GM12878 (cell line): ENCODE measurements at regions not wholly inside any gene's neighbourhood (a gene's known extent, or its start where the extent isn't known, plus 50 kb on each side); places are given as distances from the start of the nearest gene placed in this dataset.

Source experiments
- ATAC-seq: fragments of 200-7000 bp; cut with Tn5 transposase; 3 replicates; pipeline ENCODE4 v1.9.1; 2020; ENCODE audit warnings: mild to moderate bottlenecking, moderate library complexity
- BruUV-seq: library from RNA; stranded (reverse); fragments of 400-500 nt; replicated peaks from 2 replicates; lab custom pipeline; 2021; lab: Mats Ljungman, UMichigan
- CTCF ChIA-PET: fragments of 300-600 bp; sonication (Branson Sonifier 250); formaldehyde crosslinking; extraction: SDS; loops from one replicate; lab custom pipeline; 2021; ENCODE audit warnings: inconsistent platforms; lab: Yijun Ruan, JAX
- POLR2A ChIA-PET: fragments of 350-600 bp; formaldehyde crosslinking; extraction: SDS; loops from one replicate; lab custom pipeline; 2021; ENCODE audit warnings: inconsistent platforms; lab: Charles Lee
- RAD21 ChIA-PET: fragments of 300-600 bp; sonication (Branson Sonifier 250); formaldehyde crosslinking; loops from one replicate; lab custom pipeline; 2023; ENCODE audit warnings: antibody characterized with exemption; ENCODE audit not compliant: unreplicated experiment; lab: Charles Lee
- SMC1A ChIA-PET: fragments of 300-600 bp; sonication (Branson Sonifier 250); formaldehyde crosslinking; loops from one replicate; lab custom pipeline; 2023; ENCODE audit not compliant: unreplicated experiment, uncharacterized antibody; lab: Charles Lee
- DNase-seq: peaks from one replicate; pipeline ENCODE4 v3.0.0-alpha.2; 2011; ENCODE audit warnings: low read depth, low spot score
- FAIRE-seq: peaks from 3 replicates; lab custom pipeline; 2011; peaks lifted over from hg19 to GRCh38; lab: Jason Lieb, UNC
- H2AFZ ChIP-seq: 2 replicates; pipeline ENCODE4 v1.6.0; 2011; ENCODE audit warnings: low read depth, low read length, control low read depth; ENCODE audit not compliant: control insufficient read depth
- H3K27ac ChIP-seq: 2 replicates; pipeline ENCODE4 v1.5.1; 2011; ENCODE audit warnings: control low read depth; ENCODE audit not compliant: control insufficient read depth, insufficient read depth
- H3K27me3 ChIP-seq, 2 experiments: replicated peaks in 1 of 2; 2 replicates each; pipeline versions ENCODE4 v1.6.0 to v1.6.1; 2011; ENCODE audit warnings: low read length in 1 of 2; ENCODE audit not compliant: control insufficient read depth in 2 of 2, insufficient read depth in 2 of 2
- H3K36me3 ChIP-seq, 2 experiments: 2 replicates each; pipeline ENCODE4 v1.5.1; 2011; ENCODE audit warnings: low read length in 1 of 2; ENCODE audit not compliant: control insufficient read depth in 2 of 2, insufficient read depth in 2 of 2
- H3K4me1 ChIP-seq: 2 replicates; pipeline ENCODE4 v1.6.1; 2011; ENCODE audit warnings: mild to moderate bottlenecking, low read length, moderate library complexity, mixed read lengths; ENCODE audit not compliant: control insufficient read depth, insufficient read depth
- H3K4me2 ChIP-seq: 2 replicates; pipeline ENCODE4 v1.6.0; 2011; ENCODE audit warnings: control low read depth; ENCODE audit not compliant: control insufficient read depth, insufficient read depth
- H3K4me3 ChIP-seq: fragments of 200-600 bp; sonication (generic); 2 replicates; pipeline ENCODE4 v1.5.1; 2016
- H3K79me2 ChIP-seq: 2 replicates; pipeline ENCODE4 v1.6.0; 2011; ENCODE audit warnings: low read length; ENCODE audit not compliant: control insufficient read depth, insufficient read depth
- H3K9ac ChIP-seq: 2 replicates; pipeline ENCODE4 v1.8.0; 2011; ENCODE audit warnings: low read length, control low read depth, mixed read lengths; ENCODE audit not compliant: control insufficient read depth, insufficient read depth
- H3K9me3 ChIP-seq: replicated peaks from 3 replicates; pipeline ENCODE4 v1.5.1; 2011; ENCODE audit warnings: mild to moderate bottlenecking, low read length; ENCODE audit not compliant: control insufficient read depth, insufficient read depth
- H4K20me1 ChIP-seq: 2 replicates; pipeline ENCODE4 v1.6.0; 2011; ENCODE audit not compliant: control insufficient read depth, insufficient read depth
- CHD1 ChIP-seq: IDR thresholded peaks from 2 replicates; pipeline ENCODE4 v1.6.1; 2012; ENCODE audit warnings: low read depth, low read length, improper control_type of control experiment
- CHD2 ChIP-seq: IDR thresholded peaks from 2 replicates; pipeline ENCODE4 v1.6.1; 2011; ENCODE audit warnings: low read depth, low read length, improper control_type of control experiment, borderline replicate concordance
- EED ChIP-seq: sonication (generic); IDR thresholded peaks from 2 replicates; pipeline ENCODE4 v1.6.1; 2016; ENCODE audit warnings: antibody characterized with exemption, low read depth
- FOXK2 ChIP-seq: fragments of 450-650 bp; IDR thresholded peaks from 2 replicates; pipeline ENCODE4 v1.6.1; 2017; ENCODE audit warnings: mild to moderate bottlenecking, moderate library complexity
- FOXM1 ChIP-seq: IDR thresholded peaks from 2 replicates; pipeline ENCODE4 v1.6.1; 2012; ENCODE audit warnings: low read depth, mild to moderate bottlenecking, inconsistent platforms, low read length, moderate library complexity
- HDAC6 ChIP-seq: fragments of 200-600 bp; sonication (generic); IDR thresholded peaks from one replicate; pipeline ENCODE4 v1.8.0; 2017; ENCODE audit warnings: antibody characterized with exemption; ENCODE audit not compliant: unreplicated experiment
- IKZF2 ChIP-seq, 2 experiments: fragments of 450-650 bp; IDR thresholded peaks; 2 replicates each; pipeline ENCODE4 v1.6.1; 2017; ENCODE audit warnings: mild to moderate bottlenecking in 2 of 2, moderate library complexity in 2 of 2
- MYB ChIP-seq: fragments of 150-350 bp; IDR thresholded peaks from 2 replicates; pipeline ENCODE4 v1.6.1; 2014; ENCODE audit warnings: mild to moderate bottlenecking, low read depth, low read length, borderline replicate concordance
- NFYB ChIP-seq: IDR thresholded peaks from 2 replicates; pipeline ENCODE4 v1.6.1; 2011; ENCODE audit warnings: low read depth, mild to moderate bottlenecking, low read length, improper control_type of control experiment, moderate library complexity; ENCODE audit not compliant: insufficient read depth
- NR2C2 ChIP-seq: IDR thresholded peaks from 2 replicates; pipeline ENCODE4 v1.6.1; 2011; ENCODE audit warnings: borderline replicate concordance, low read depth; ENCODE audit not compliant: control insufficient read depth, insufficient read length
- NR2F1 ChIP-seq: fragments of 450-650 bp; conservative IDR thresholded peaks from 2 replicates; pipeline ENCODE4 v1.6.1; 2017; ENCODE audit warnings: mild to moderate bottlenecking
- PML ChIP-seq: IDR thresholded peaks from 2 replicates; pipeline ENCODE4 v1.6.1; 2012; ENCODE audit warnings: low read length, inconsistent platforms
- SMC3 ChIP-seq: IDR thresholded peaks from 2 replicates; pipeline ENCODE4 v1.6.1; 2011; ENCODE audit warnings: low read length, improper control_type of control experiment, borderline replicate concordance
- SP1 ChIP-seq: IDR thresholded peaks from one replicate; pipeline ENCODE4 v1.6.1; 2011; ENCODE audit warnings: low read depth, low read length
- SREBF1 ChIP-seq: IDR thresholded peaks from 2 replicates; pipeline ENCODE4 v1.6.1; 2012; ENCODE audit warnings: mild to moderate bottlenecking, low read length
- SUZ12 ChIP-seq: fragments of 200-600 bp; sonication (generic); IDR thresholded peaks from one replicate; pipeline ENCODE4 v1.6.1; 2018; ENCODE audit warnings: antibody characterized with exemption, mild to moderate bottlenecking; ENCODE audit not compliant: unreplicated experiment
- TBL1XR1 ChIP-seq: IDR thresholded peaks from 2 replicates; pipeline ENCODE4 v1.6.1; 2012; ENCODE audit warnings: low read depth, low read length, improper control_type of control experiment
- WRNIP1 ChIP-seq: IDR thresholded peaks from 2 replicates; pipeline ENCODE4 v1.6.1; 2011; ENCODE audit warnings: low read depth, low read length, improper control_type of control experiment, borderline replicate concordance
- ZSCAN29 ChIP-seq: fragments of 450-650 bp; IDR thresholded peaks from 2 replicates; pipeline ENCODE4 v1.6.1; 2017; ENCODE audit warnings: mild to moderate bottlenecking, moderate library complexity
- WGBS: methylation state at CpG from one replicate; pipeline ENCODE4 v1.1.6; 2016; ENCODE audit warnings: low lambda C conversion rate; ENCODE audit not compliant: insufficient replicate concordance, insufficient coverage; ENCODE audit errors: missing lambda C conversion rate; 5-methylcytosine and 5-hydroxymethylcytosine counted together
- in situ Hi-C: fragments of 300-500 bp; cut with MboI; formaldehyde crosslinking; loops from 9 replicates; pipeline ENCODE4 v1.14.3; 2018; ENCODE audit warnings: mixed read lengths
- intact Hi-C: fragments of 100-400 bp; cut with micrococcal nuclease; formaldehyde crosslinking; loops from one replicate; pipeline ENCODE4 v1.14.2; 2022; ENCODE audit not compliant: unreplicated experiment
- TF ChIP-seq, protein P1 (sequence below): IDR thresholded peaks from 2 replicates; pipeline ENCODE4 v1.6.1; 2011; ENCODE audit warnings: low read depth, low read length, improper control_type of control experiment, borderline replicate concordance

DNA sequence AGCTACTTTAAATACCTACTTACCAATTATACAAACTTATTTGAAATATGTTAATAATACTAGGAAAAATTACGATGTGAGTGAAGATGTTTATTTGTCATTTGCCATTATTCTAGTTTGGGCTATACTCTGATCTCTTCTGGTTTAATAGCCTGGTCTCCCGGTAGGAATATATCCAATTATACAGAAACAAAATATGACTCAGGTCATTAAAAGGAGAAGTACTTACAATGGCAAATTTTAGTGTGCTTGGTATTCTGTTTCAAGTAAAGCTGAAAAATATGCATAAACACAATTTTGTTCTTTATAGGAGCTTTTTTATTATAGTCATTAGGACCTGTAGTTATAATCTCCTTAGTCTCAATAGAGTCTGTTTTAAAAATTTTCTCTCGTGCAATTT, 176.8 kb downstream of the SLCO4C1 start:
- Histone ChIP-seq H3K27me3 (no peaks in the 10 kb centered on the region), H4K20me1 (no peaks in the 10 kb centered on the region), H3K79me2 (no peaks in the 10 kb centered on the region), H3K4me1 (no peaks in the 10 kb centered on the region), H3K9me3 (no peaks in the 10 kb centered on the region), H3K27ac (no peak overlapping the region), H3K4me3 (no peak overlapping the region), H3K36me3 (no peaks in the 10 kb centered on the region), H2AFZ (no peak overlapping the region), H3K4me2 (no peak overlapping the region), H3K9ac (no peak overlapping the region)
- TF ChIP-seq SUZ12 (no peak), ZSCAN29 (no peak), FOXM1 (no peak), WRNIP1 (no peak), IKZF2 (IDR thresholded peaks at IDR 0.05) (no peak), HDAC6 (no peak), NR2F1 (no peak), MYB (no peak), FOXK2 (no peak), SMC3 (no peak), SREBF1 (no peak), CHD2 (no peak), CHD1 (no peak), NFYB (no peak), PML (no peak), SP1 (no peak), NR2C2 (no peak), TBL1XR1 (no peak), EED (no peak)
- TF ChIP-seq, protein P1, sequence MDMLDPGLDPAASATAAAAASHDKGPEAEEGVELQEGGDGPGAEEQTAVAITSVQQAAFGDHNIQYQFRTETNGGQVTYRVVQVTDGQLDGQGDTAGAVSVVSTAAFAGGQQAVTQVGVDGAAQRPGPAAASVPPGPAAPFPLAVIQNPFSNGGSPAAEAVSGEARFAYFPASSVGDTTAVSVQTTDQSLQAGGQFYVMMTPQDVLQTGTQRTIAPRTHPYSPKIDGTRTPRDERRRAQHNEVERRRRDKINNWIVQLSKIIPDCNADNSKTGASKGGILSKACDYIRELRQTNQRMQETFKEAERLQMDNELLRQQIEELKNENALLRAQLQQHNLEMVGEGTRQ: no peak
- ChIA-PET RAD21 (no interaction called here), POLR2A (no interaction called here), CTCF (interaction anchor here (1.1 kb wide), 1 partner anchor 10 kb away, joined by 3 read pairs; no protein-coding TSS in a partner anchor), SMC1A (no interaction called here)
- ATAC-seq (no peak), DNase-seq (no peak), FAIRE-seq (no peak)
- WGBS: 10% methylated on average over 3 of the region's 3 CpGs
- in situ Hi-C loops: no loop called here
- no TSS peak for BruUV-seq
- intact Hi-C loops: no loop called here
